Pancreas (tissue), 10 donors: ENCODE measurements at regions not wholly inside any gene's neighbourhood (a gene's known extent, or its start where the extent isn't known, plus 50 kb on each side); places are given as distances from the start of the nearest gene placed in this dataset.

ENCODE experiments used
- ATAC-seq, 4 donors: fragments of 200-7000 bp; cut with Tn5 transposase; one replicate each; pipeline versions ENCODE4 v1.8.0 to v1.9.1; 2020; ENCODE audit warnings: mild to moderate bottlenecking in 4 of 4, moderate library complexity in 4 of 4
- DNase-seq, 6 donors: peaks; one replicate each; pipeline ENCODE4 v3.0.0-alpha.2; 2020
- FAIRE-seq: peaks from 2 replicates; lab custom pipeline; 2012; peaks lifted over from hg19 to GRCh38; lab: Jason Lieb, UNC
- H3K27ac ChIP-seq, 4 donors: fragments of 200-600 bp; sonication (generic); 1 replicate in 3 of 4; 2 replicates in 1 of 4; pipeline versions ENCODE4 v1.5.0 to v1.8.0; 2020
- H3K27me3 ChIP-seq, 4 donors: fragments of 200-600 bp; one replicate each; pipeline ENCODE4 v1.8.0; 2021
- H3K36me3 ChIP-seq, 3 donors: fragments of 200-600 bp; sonication (generic) in 1 of 3; one replicate each; pipeline versions ENCODE4 v1.5.0 to v1.8.0; 2020 to 2021
- H3K4me1 ChIP-seq, 3 donors: fragments of 200-600 bp; one replicate each; pipeline ENCODE4 v1.8.0; 2021
- H3K4me3 ChIP-seq, 4 donors: fragments of 200-600 bp; sonication (generic) in 2 of 4; one replicate each; pipeline versions ENCODE4 v1.5.0 to v1.8.0; 2020 to 2021
- H3K9me3 ChIP-seq, 4 donors: fragments of 200-600 bp; one replicate each; pipeline ENCODE4 v1.8.0; 2021
- CTCF ChIP-seq, 4 donors: fragments of 200-600 bp; sonication (generic) in 3 of 4; IDR thresholded peaks; one replicate each; pipeline versions ENCODE4 v1.5.0 to v1.8.0; 2021; ENCODE audit warnings: antibody characterized with exemption in 4 of 4
- WGBS, 2 donors: extraction: QIAGEN DNeasy Blood & Tissue Kit; methylation state at CpG; one replicate each; pipeline ENCODE4 v1.1.7; 2013; 5-methylcytosine and 5-hydroxymethylcytosine counted together
- intact Hi-C, 3 donors: fragments of 100-400 bp; cut with DNase I; formaldehyde crosslinking; loops; one replicate each; pipeline versions ENCODE4 v1.11.1 to v1.14.2; 2022
- donor health status: healthy with polysubstance abuse.
- donor health status: DM: no; HTN: no; CAD: no; lungs with moderate emphysema.
- donor health status: DM: no; HTN: no; CAD: no.
- donor health status: control.
- donor health status: control.
- donor health status: Bipolar disorder and iron deficiency.
- donor health status: DM: yes; HTN: yes; CAD: no.
- donor health status: DM: no; HTN: no; CAD: no.
- donor health status: DM: no; HTN: no; CAD: no.
- donor health status: DM: yes; HTN: yes; CAD: no.

DNA sequence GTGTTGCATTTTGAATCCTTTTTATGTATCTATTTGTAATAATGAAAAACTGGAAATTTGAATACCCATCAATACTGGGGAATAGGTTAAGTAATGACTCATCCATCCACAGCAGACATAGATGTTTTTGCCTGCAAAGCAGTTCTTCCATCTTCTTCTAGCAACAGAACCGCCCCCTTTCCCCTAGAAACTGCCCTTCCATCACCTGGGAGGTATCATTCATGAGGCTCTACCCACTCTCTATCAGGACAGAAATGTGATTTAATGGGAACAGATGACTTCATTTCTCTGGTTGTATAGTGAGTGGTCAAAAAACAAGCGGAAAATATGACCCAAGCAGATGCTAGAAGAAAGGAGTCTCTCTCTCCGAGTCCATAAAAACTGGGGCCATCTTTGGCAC is 532.8 kb downstream of the UQCRFS1 start:
- H3K27me3 ChIP-seq: no peaks in the 10 kb centered on the region
- H3K36me3 ChIP-seq: no peaks in the 10 kb centered on the region
- H3K4me1 ChIP-seq: no peaks in the 10 kb centered on the region
- 83 to 89% methylated on average over 3 of the region's 3 CpGs for WGBS, 2 donors
- DNase-seq (no peak), ATAC-seq (no peak), FAIRE-seq (no peak)
- intact Hi-C loops: no loop called here
- H3K4me3 ChIP-seq: no peak overlapping the region
- H3K27ac ChIP-seq: no peak overlapping the region
- H3K9me3 ChIP-seq: no peaks in the 10 kb centered on the region
- TF ChIP-seq CTCF (IDR thresholded peaks at IDR 0.05): no peak

GRCh38 chr19:28670836-28671235 is 542.1 kb downstream of the UQCRFS1 start:
- no peak for TF ChIP-seq CTCF (IDR thresholded peaks at IDR 0.05)
- H3K4me3 ChIP-seq: no peak overlapping the region
- intact Hi-C loops: no loop called here
- H3K9me3 ChIP-seq: no peaks in the 10 kb centered on the region
- H3K27me3 ChIP-seq: no peaks in the 10 kb centered on the region
- DNase-seq (no peak), ATAC-seq (no peak), FAIRE-seq (no peak)
- no peak overlapping the region for H3K27ac ChIP-seq
- H3K4me1 ChIP-seq: no peaks in the 10 kb centered on the region
- no peaks in the 10 kb centered on the region for H3K36me3 ChIP-seq
- WGBS, 2 donors: 46 to 62% methylated on average over 2 of the region's 2 CpGs

GRCh38 chr19:28669804-28670203 is 543.1 kb downstream of the UQCRFS1 start:
- H3K27ac ChIP-seq: no peak overlapping the region
- no peak for ATAC-seq
- intact Hi-C loops: no loop called here

DNA sequence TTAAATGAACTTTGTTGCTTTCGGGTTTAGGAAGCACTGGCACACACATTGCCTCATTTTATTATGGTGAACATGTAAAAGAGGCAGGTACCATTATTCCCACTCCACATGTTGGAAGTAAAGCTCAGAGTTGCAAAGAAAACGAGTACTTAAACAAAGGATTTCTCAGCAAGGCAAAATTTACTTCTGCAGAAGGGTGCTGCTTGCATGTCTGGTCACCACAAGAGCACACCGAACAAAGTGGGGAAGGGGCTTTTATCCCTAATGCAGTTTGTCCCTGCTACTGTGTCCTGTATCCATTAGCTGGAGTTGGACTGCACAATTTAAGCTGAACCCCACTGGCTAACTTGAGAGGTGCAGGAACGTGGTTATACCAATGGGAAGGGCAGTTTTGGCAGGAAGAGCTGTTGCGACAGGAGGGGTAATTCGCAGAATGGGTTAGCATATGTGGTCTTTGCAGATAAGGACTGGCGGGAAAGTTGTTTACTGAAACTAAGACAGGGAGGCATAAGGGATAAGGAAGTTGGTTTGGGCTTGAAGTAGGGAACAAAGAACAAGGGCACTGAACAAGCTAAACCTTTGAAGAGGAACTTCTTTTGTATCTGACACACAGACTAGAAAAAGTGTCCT is 545.5 kb downstream of the UQCRFS1 start:
- Histone ChIP-seq H3K27me3 (no peaks in the 10 kb centered on the region), H3K36me3 (no peaks in the 10 kb centered on the region), H3K4me3 (no peak overlapping the region), H3K27ac (no peak overlapping the region), H3K4me1 (no peaks in the 10 kb centered on the region), H3K9me3 (no peaks in the 10 kb centered on the region)
- FAIRE-seq (no peak), DNase-seq (no peak), ATAC-seq (no peak)
- WGBS, 2 donors: 76 to 83% methylated on average over 7 of the region's 7 CpGs
- TF ChIP-seq CTCF (IDR thresholded peaks at IDR 0.05): no peak
- intact Hi-C loops: no loop called here

More at GRCh38 chr19:28669804-28670203, 543.1 kb downstream of the UQCRFS1 start:
- WGBS, 2 donors: 53 to 56% methylated on average over 2 of the region's 2 CpGs
- Histone ChIP-seq H3K4me3 (no peak overlapping the region), H3K27me3 (no peaks in the 10 kb centered on the region), H3K9me3 (no peaks in the 10 kb centered on the region), H3K36me3 (no peaks in the 10 kb centered on the region), H3K4me1 (no peaks in the 10 kb centered on the region)
- no peak for TF ChIP-seq CTCF (IDR thresholded peaks at IDR 0.05)
- FAIRE-seq (no peak), DNase-seq (no peak)

GRCh38 chr19:28665748-28666147 is 547.2 kb downstream of the UQCRFS1 start:
- H3K4me1 ChIP-seq: no peaks in the 10 kb centered on the region
- FAIRE-seq: no peak

More at GRCh38 chr19:28665748-28666147, 547.2 kb downstream of the UQCRFS1 start:
- Histone ChIP-seq H3K9me3 (no peaks in the 10 kb centered on the region), H3K27me3 (no peaks in the 10 kb centered on the region), H3K36me3 (no peaks in the 10 kb centered on the region), H3K27ac (no peak overlapping the region), H3K4me3 (no peak overlapping the region)
- no peak for ATAC-seq
- no peak for DNase-seq
- no peak for TF ChIP-seq CTCF (IDR thresholded peaks at IDR 0.05)
- 66 to 82% methylated on average over 1 of the region's 1 CpG for WGBS, 2 donors
- intact Hi-C loops: no loop called here
